BE2C (cell line): ENCODE measurements at regions not wholly inside any gene's neighbourhood (a gene's known extent, or its start where the extent isn't known, plus 50 kb on each side); places are given as distances from the start of the nearest gene placed in this dataset.

Experiments
- DNase-seq: peaks from one replicate; pipeline ENCODE4 v3.0.0-alpha.2; 2020
- H3K27me3 ChIP-seq: fragments of 250-450 bp; sonication (Bioruptor Pico); 2 replicates; pipeline ENCODE4 v1.5.1; 2020; ENCODE audit warnings: mild to moderate bottlenecking
- H3K36me3 ChIP-seq: fragments of 250-450 bp; sonication (Bioruptor Pico); 2 replicates; pipeline ENCODE4 v1.5.1; 2020; ENCODE audit warnings: mild to moderate bottlenecking
- H3K4me1 ChIP-seq: fragments of 250-450 bp; sonication (Bioruptor Pico); 2 replicates; pipeline ENCODE4 v1.5.1; 2020
- H3K4me3 ChIP-seq: 2 replicates; pipeline ENCODE4 v1.5.1; 2011; ENCODE audit warnings: low read depth, low read length
- H3K9me3 ChIP-seq: fragments of 250-450 bp; sonication (Bioruptor Pico); 2 replicates; pipeline ENCODE4 v1.5.1; 2020
- TF ChIP-seq, protein P1 (sequence below): IDR thresholded peaks from 2 replicates; pipeline ENCODE4 v1.5.1; 2012; ENCODE audit warnings: mild to moderate bottlenecking, low read depth, low read length

- Histone ChIP-seq H3K27me3 (no peaks in the 10 kb centered on the region), H3K4me3 (no peak overlapping the region), H3K4me1 (peaks cover 3% of the 10 kb centered on the region; the same call in 1 of the 2 replicates), H3K9me3 (no peaks in the 10 kb centered on the region), H3K36me3 (no peaks in the 10 kb centered on the region)
- TF ChIP-seq, protein P1, sequence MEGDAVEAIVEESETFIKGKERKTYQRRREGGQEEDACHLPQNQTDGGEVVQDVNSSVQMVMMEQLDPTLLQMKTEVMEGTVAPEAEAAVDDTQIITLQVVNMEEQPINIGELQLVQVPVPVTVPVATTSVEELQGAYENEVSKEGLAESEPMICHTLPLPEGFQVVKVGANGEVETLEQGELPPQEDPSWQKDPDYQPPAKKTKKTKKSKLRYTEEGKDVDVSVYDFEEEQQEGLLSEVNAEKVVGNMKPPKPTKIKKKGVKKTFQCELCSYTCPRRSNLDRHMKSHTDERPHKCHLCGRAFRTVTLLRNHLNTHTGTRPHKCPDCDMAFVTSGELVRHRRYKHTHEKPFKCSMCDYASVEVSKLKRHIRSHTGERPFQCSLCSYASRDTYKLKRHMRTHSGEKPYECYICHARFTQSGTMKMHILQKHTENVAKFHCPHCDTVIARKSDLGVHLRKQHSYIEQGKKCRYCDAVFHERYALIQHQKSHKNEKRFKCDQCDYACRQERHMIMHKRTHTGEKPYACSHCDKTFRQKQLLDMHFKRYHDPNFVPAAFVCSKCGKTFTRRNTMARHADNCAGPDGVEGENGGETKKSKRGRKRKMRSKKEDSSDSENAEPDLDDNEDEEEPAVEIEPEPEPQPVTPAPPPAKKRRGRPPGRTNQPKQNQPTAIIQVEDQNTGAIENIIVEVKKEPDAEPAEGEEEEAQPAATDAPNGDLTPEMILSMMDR = no peak
- DNase-seq = no peak
Measured at GRCh38 chr7:35491233-35491632, 203.7 kb downstream of the HERPUD2 start.

- Histone ChIP-seq H3K4me1 (no peaks in the 10 kb centered on the region), H3K9me3 (no peaks in the 10 kb centered on the region), H3K36me3 (no peaks in the 10 kb centered on the region), H3K27me3 (no peaks in the 10 kb centered on the region), H3K4me3 (no peak overlapping the region)
- TF ChIP-seq, protein P1 = no peak
- no peak for DNase-seq
Measured at GRCh38 chr7:35487841-35488240, 207.1 kb downstream of the HERPUD2 start.

- DNase-seq = no peak
- TF ChIP-seq, protein P1 = no peak
- H3K36me3 ChIP-seq = no peaks in the 10 kb centered on the region
- no peak overlapping the region for H3K4me3 ChIP-seq
- H3K27me3 ChIP-seq = no peaks in the 10 kb centered on the region
- H3K9me3 ChIP-seq = no peaks in the 10 kb centered on the region
- H3K4me1 ChIP-seq = no peaks in the 10 kb centered on the region
Measured at GRCh38 chr7:35487402-35487801, 207.5 kb downstream of the HERPUD2 start.

- H3K36me3 ChIP-seq = no peaks in the 10 kb centered on the region
- H3K4me3 ChIP-seq = no peak overlapping the region
- TF ChIP-seq, protein P1 = no peak
- H3K4me1 ChIP-seq = no peaks in the 10 kb centered on the region
- no peaks in the 10 kb centered on the region for H3K9me3 ChIP-seq
- H3K27me3 ChIP-seq = no peaks in the 10 kb centered on the region
- no peak for DNase-seq
Measured at GRCh38 chr7:35485436-35485835, 209.5 kb downstream of the HERPUD2 start.

DNA sequence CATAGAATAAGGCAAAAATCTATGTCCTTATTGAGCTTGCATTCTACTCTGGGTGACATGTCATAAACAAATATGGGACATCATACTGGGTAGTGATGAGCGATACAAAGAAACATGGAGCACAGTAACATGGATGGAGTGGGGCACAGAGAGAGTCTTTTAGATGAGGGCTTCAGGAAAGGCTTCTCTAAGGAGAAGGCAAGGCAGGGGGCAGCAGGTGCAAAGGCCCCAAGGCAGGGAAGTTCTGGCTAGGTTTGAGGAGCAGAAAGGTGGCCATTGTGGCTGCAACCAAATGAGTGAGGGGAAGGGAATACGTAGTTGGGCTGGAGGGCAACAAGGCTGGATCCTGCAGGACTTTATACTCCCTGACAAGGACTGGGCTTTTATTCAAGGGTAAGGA, 211.4 kb downstream of the HERPUD2 start:
- Histone ChIP-seq H3K9me3 (no peaks in the 10 kb centered on the region), H3K36me3 (no peaks in the 10 kb centered on the region), H3K4me1 (no peaks in the 10 kb centered on the region), H3K4me3 (no peak overlapping the region), H3K27me3 (no peaks in the 10 kb centered on the region)
- TF ChIP-seq, protein P1 = no peak
- no peak for DNase-seq

DNA sequence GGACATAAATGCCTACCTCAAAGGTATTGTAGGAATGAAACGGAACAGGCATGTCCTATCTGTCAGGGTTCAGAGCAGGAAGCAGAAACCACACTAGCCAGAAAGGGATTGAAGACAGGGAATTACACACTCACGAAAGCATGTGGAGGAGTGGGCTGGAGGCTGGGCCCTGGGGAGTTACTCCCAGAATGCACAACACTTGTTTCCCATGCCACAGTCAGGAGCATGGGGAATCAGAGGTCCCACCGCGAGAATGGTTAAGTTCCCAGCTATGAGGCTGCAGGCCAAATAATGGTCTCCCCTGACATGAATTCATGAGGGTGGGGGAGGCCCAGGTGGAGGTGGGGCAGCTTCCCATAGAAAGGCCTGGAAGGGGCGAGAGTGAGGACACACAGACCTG, 212.7 kb downstream of the HERPUD2 start:
- Histone ChIP-seq H3K27me3 (no peaks in the 10 kb centered on the region), H3K4me1 (no peaks in the 10 kb centered on the region), H3K9me3 (no peaks in the 10 kb centered on the region), H3K36me3 (no peaks in the 10 kb centered on the region), H3K4me3 (no peak overlapping the region)
- TF ChIP-seq, protein P1 = no peak
- DNase-seq = no peak
